Loucy (cell line): ENCODE measurements at regions not wholly inside any gene's neighbourhood (a gene's known extent, or its start where the extent isn't known, plus 50 kb on each side); places are given as distances from the start of the nearest gene placed in this dataset.

Experiments used
- H2AFZ ChIP-seq: fragments of 200-600 bp; sonication (generic); 2 replicates; pipeline ENCODE4 v1.6.0; 2016; ENCODE audit warnings: antibody characterized with exemption, mild to moderate bottlenecking, low read length, moderate library complexity
- H3F3A ChIP-seq: fragments of 200-600 bp; 2 replicates; pipeline ENCODE4 v1.6.0; 2016; ENCODE audit warnings: antibody characterized with exemption, low read depth, mild to moderate bottlenecking
- H3K27me3 ChIP-seq: fragments of 200-600 bp; sonication (generic); 2 replicates; pipeline ENCODE4 v1.6.1; 2014; ENCODE audit warnings: low read length, mild to moderate bottlenecking; ENCODE audit not compliant: insufficient read depth, poor library complexity, severe bottlenecking
- H3K36me3 ChIP-seq: fragments of 200-600 bp; sonication (generic); 2 replicates; pipeline ENCODE4 v1.6.1; 2016; ENCODE audit warnings: low read length; ENCODE audit not compliant: insufficient read depth
- H3K4me1 ChIP-seq: fragments of 200-600 bp; sonication (generic); 2 replicates; pipeline ENCODE4 v1.5.1; 2014; ENCODE audit warnings: low read length, mild to moderate bottlenecking; ENCODE audit not compliant: insufficient read depth, poor library complexity, severe bottlenecking
- H3K4me2 ChIP-seq: fragments of 200-600 bp; sonication (generic); 2 replicates; pipeline ENCODE4 v1.6.0; 2014; ENCODE audit warnings: antibody characterized with exemption, low read length, low read depth, mild to moderate bottlenecking; ENCODE audit not compliant: poor library complexity, severe bottlenecking
- H3K4me3 ChIP-seq: fragments of 200-600 bp; sonication (generic); 2 replicates; pipeline ENCODE4 v1.5.1; 2014; ENCODE audit warnings: low read length, mild to moderate bottlenecking, mixed read lengths; ENCODE audit not compliant: poor library complexity, severe bottlenecking
- H3K79me2 ChIP-seq: fragments of 200-600 bp; sonication (generic); 2 replicates; pipeline ENCODE4 v1.6.1; 2014; ENCODE audit warnings: low read length; ENCODE audit not compliant: insufficient read depth
- H3K9ac ChIP-seq: fragments of 200-600 bp; sonication (generic); 2 replicates; pipeline ENCODE4 v1.6.0; 2014; ENCODE audit warnings: mild to moderate bottlenecking, low read depth, low read length, moderate library complexity; ENCODE audit not compliant: poor library complexity, severe bottlenecking
- H3K9me2 ChIP-seq: fragments of 200-600 bp; sonication (generic); replicated peaks from 2 replicates; pipeline ENCODE4 v1.6.1; 2016; ENCODE audit warnings: low read depth, low read length, mixed read lengths
- H3K9me3 ChIP-seq: fragments of 200-600 bp; sonication (generic); 2 replicates; pipeline ENCODE4 v1.6.1; 2014; ENCODE audit warnings: mild to moderate bottlenecking, antibody characterized with exemption, low read length, low read depth; ENCODE audit not compliant: insufficient read depth
- H4K20me1 ChIP-seq: fragments of 200-600 bp; sonication (generic); 2 replicates; pipeline ENCODE4 v1.6.0; 2014; ENCODE audit warnings: antibody characterized with exemption, low read length, mild to moderate bottlenecking; ENCODE audit not compliant: insufficient read depth, poor library complexity, severe bottlenecking
- EZH2phosphoT487 ChIP-seq: fragments of 200-600 bp; IDR thresholded peaks from 2 replicates; pipeline ENCODE4 v1.6.1; 2018; ENCODE audit warnings: antibody characterized with exemption, mild to moderate bottlenecking, moderate library complexity, borderline replicate concordance
- TF ChIP-seq, protein P1 (sequence below): fragments of 200-600 bp; sonication (generic); conservative IDR thresholded peaks from 2 replicates; pipeline ENCODE4 v1.5.1; 2014; ENCODE audit warnings: mild to moderate bottlenecking, antibody characterized with exemption, low read length

GRCh38 chr2:145845923-145846322 is 1326.0 kb upstream of the ZEB2 start:
- Histone ChIP-seq H3K4me3 (no peak overlapping the region), H3K9ac (no peak overlapping the region), H3K79me2 (no peaks in the 10 kb centered on the region), H3K4me1 (no peaks in the 10 kb centered on the region), H3K4me2 (no peak overlapping the region), H3K27me3 (no peaks in the 10 kb centered on the region), H2AFZ (no peak overlapping the region), H3F3A (no peaks in the 10 kb centered on the region), H3K9me3 (0 out of 2 replicates have a peak, but pooled peaks cover 2% of the 10 kb centered on the region), H3K36me3 (no peaks in the 10 kb centered on the region), H3K9me2 (no peaks in the 10 kb centered on the region), H4K20me1 (no peaks in the 10 kb centered on the region)
- TF ChIP-seq, protein P1, sequence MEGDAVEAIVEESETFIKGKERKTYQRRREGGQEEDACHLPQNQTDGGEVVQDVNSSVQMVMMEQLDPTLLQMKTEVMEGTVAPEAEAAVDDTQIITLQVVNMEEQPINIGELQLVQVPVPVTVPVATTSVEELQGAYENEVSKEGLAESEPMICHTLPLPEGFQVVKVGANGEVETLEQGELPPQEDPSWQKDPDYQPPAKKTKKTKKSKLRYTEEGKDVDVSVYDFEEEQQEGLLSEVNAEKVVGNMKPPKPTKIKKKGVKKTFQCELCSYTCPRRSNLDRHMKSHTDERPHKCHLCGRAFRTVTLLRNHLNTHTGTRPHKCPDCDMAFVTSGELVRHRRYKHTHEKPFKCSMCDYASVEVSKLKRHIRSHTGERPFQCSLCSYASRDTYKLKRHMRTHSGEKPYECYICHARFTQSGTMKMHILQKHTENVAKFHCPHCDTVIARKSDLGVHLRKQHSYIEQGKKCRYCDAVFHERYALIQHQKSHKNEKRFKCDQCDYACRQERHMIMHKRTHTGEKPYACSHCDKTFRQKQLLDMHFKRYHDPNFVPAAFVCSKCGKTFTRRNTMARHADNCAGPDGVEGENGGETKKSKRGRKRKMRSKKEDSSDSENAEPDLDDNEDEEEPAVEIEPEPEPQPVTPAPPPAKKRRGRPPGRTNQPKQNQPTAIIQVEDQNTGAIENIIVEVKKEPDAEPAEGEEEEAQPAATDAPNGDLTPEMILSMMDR: no peak

- no peaks in the 10 kb centered on the region for H3K4me1 ChIP-seq
- no peaks in the 10 kb centered on the region for H3K9me2 ChIP-seq
- H3K9ac ChIP-seq: no peak overlapping the region
- no peak overlapping the region for H3K4me2 ChIP-seq
- TF ChIP-seq EZH2phosphoT487: no peak
- TF ChIP-seq, protein P1: no peak
- no peaks in the 10 kb centered on the region for H3K36me3 ChIP-seq
- H2AFZ ChIP-seq: no peak overlapping the region
- no peaks in the 10 kb centered on the region for H3K27me3 ChIP-seq
- H3K9me3 ChIP-seq: 0 out of 2 replicates have a peak, but pooled peaks cover 3% of the 10 kb centered on the region
- no peak overlapping the region for H3K4me3 ChIP-seq
- H4K20me1 ChIP-seq: no peaks in the 10 kb centered on the region
- no peaks in the 10 kb centered on the region for H3F3A ChIP-seq
- no peaks in the 10 kb centered on the region for H3K79me2 ChIP-seq
Measured at GRCh38 chr2:145845207-145845894, 1325.4 kb upstream of the ZEB2 start.

- Histone ChIP-seq H3K4me2 (no peak overlapping the region), H3K27me3 (no peaks in the 10 kb centered on the region), H3K79me2 (no peaks in the 10 kb centered on the region), H3K4me1 (no peaks in the 10 kb centered on the region), H3K9me3 (0 out of 2 replicates have a peak, but pooled peaks cover 3% of the 10 kb centered on the region), H3K9ac (no peak overlapping the region), H3K9me2 (no peaks in the 10 kb centered on the region), H4K20me1 (no peaks in the 10 kb centered on the region), H3K36me3 (no peaks in the 10 kb centered on the region), H3K4me3 (no peak overlapping the region), H3F3A (no peaks in the 10 kb centered on the region), H2AFZ (no peak overlapping the region)
- TF ChIP-seq, protein P1: no peak
Measured at GRCh38 chr2:145841973-145842372, 1322.1 kb upstream of the ZEB2 start.
